Nephron progenitor cell (in vitro differentiated cells): ENCODE measurements at regions not wholly inside any gene's neighbourhood (a gene's known extent, or its start where the extent isn't known, plus 50 kb on each side); places are given as distances from the start of the nearest gene placed in this dataset.
"Not testable (repeated sequence)": the region's sequence is repeated elsewhere in the genome, so short reads cannot be mapped to it uniquely, and the experiment has no call there.

Experiments
- DNase-seq: peaks from one replicate; pipeline ENCODE4 v3.0.0; 2021
- H3K27ac Mint-ChIP-seq: 2 replicates; pipeline ENCODE4 v1.8.0; 2021; ENCODE audit warnings: mild to moderate bottlenecking, moderate library complexity, mixed read lengths
- H3K27me3 Mint-ChIP-seq: 2 replicates; pipeline ENCODE4 v1.8.0; 2021; ENCODE audit warnings: mild to moderate bottlenecking, low read depth, mixed read lengths; ENCODE audit not compliant: poor library complexity
- H3K36me3 Mint-ChIP-seq: 2 replicates; pipeline ENCODE4 v1.8.0; 2021; ENCODE audit warnings: low read depth, mixed read lengths
- H3K4me1 Mint-ChIP-seq: 2 replicates; pipeline ENCODE4 v1.8.0; 2021; ENCODE audit warnings: mixed read lengths
- H3K4me3 Mint-ChIP-seq: 2 replicates; pipeline ENCODE4 v1.8.0; 2021; ENCODE audit warnings: mild to moderate bottlenecking, moderate library complexity, mixed read lengths
- H3K9me3 Mint-ChIP-seq: 2 replicates; pipeline ENCODE4 v1.8.0; 2021; ENCODE audit warnings: mild to moderate bottlenecking, moderate library complexity, mixed read lengths
- TF ChIP-seq, protein P1 (sequence below): fragments of 200-600 bp; sonication (generic); IDR thresholded peaks from 2 replicates; pipeline ENCODE4 v1.5.0; 2021; ENCODE audit warnings: antibody characterized with exemption

GRCh38 chr11:89545691-89546090, 54.5 kb upstream of the NOX4 start:
- peaks cover 5% of the 10 kb centered on the region for H3K27me3 Mint-ChIP-seq
- no peak for DNase-seq

GRCh38 chr11:89555781-89556180, 64.6 kb upstream of the NOX4 start:
- H3K9me3 Mint-ChIP-seq, DNase-seq, H3K27ac Mint-ChIP-seq, H3K4me3 Mint-ChIP-seq, H3K36me3 Mint-ChIP-seq, H3K27me3 Mint-ChIP-seq: not testable (repeated sequence)
- peaks cover 43% of the 10 kb centered on the region for H3K4me1 Mint-ChIP-seq

More at GRCh38 chr11:89545691-89546090, 54.5 kb upstream of the NOX4 start:
- Mint-ChIP-seq H3K4me3 (no peak overlapping the region), H3K36me3 (no peaks in the 10 kb centered on the region), H3K9me3 (no peaks in the 10 kb centered on the region), H3K27ac (no peak overlapping the region), H3K4me1 (no peaks in the 10 kb centered on the region)
- TF ChIP-seq, protein P1, sequence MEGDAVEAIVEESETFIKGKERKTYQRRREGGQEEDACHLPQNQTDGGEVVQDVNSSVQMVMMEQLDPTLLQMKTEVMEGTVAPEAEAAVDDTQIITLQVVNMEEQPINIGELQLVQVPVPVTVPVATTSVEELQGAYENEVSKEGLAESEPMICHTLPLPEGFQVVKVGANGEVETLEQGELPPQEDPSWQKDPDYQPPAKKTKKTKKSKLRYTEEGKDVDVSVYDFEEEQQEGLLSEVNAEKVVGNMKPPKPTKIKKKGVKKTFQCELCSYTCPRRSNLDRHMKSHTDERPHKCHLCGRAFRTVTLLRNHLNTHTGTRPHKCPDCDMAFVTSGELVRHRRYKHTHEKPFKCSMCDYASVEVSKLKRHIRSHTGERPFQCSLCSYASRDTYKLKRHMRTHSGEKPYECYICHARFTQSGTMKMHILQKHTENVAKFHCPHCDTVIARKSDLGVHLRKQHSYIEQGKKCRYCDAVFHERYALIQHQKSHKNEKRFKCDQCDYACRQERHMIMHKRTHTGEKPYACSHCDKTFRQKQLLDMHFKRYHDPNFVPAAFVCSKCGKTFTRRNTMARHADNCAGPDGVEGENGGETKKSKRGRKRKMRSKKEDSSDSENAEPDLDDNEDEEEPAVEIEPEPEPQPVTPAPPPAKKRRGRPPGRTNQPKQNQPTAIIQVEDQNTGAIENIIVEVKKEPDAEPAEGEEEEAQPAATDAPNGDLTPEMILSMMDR = no peak

GRCh38 chr11:89556731-89557707, 65.8 kb upstream of the NOX4 start:
- not testable (repeated sequence) for H3K9me3 Mint-ChIP-seq, DNase-seq, H3K27me3 Mint-ChIP-seq, H3K36me3 Mint-ChIP-seq, H3K4me3 Mint-ChIP-seq
- Mint-ChIP-seq H3K4me1 (peaks cover 52% of the 10 kb centered on the region), H3K27ac (peak overlapping the region; percentile 73)

GRCh38 chr11:89560598-89560997, 69.4 kb upstream of the NOX4 start:
- H3K4me3 Mint-ChIP-seq = peak overlapping the region; percentile 60
- H3K36me3 Mint-ChIP-seq, H3K9me3 Mint-ChIP-seq, DNase-seq, H3K27me3 Mint-ChIP-seq: not testable (repeated sequence)
- peak overlapping the region; percentile 96 for H3K27ac Mint-ChIP-seq
- peaks cover 52% of the 10 kb centered on the region for H3K4me1 Mint-ChIP-seq

DNA sequence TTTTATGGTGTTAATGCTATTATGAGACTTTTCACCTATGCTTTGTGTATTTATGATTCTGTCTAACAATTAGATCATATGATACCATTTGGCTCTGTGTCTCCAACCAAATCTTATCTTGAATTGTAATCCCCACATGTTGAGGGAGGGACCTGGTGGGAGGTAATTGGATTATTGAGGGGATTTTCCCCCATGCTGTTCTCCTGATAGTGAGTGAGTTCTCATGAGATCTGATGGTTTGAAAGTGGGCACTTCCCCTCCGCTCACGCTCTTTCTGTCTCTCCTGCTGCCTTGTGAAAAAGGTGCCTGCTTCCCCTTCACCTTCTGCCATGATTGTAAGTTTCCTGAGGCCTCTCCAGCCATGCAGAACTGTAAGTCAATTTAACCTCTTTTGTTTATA, 71.6 kb upstream of the NOX4 start:
- not testable (repeated sequence) for H3K4me3 Mint-ChIP-seq, H3K27me3 Mint-ChIP-seq, H3K9me3 Mint-ChIP-seq, H3K36me3 Mint-ChIP-seq, DNase-seq
- peak overlapping the region; percentile 27 for H3K27ac Mint-ChIP-seq
- H3K4me1 Mint-ChIP-seq = peaks cover 35% of the 10 kb centered on the region

GRCh38 chr11:89566972-89567371, 75.8 kb upstream of the NOX4 start:
- H3K27me3 Mint-ChIP-seq = no peaks in the 10 kb centered on the region
- TF ChIP-seq, protein P1 = no peak
- no peaks in the 10 kb centered on the region for H3K4me1 Mint-ChIP-seq
- H3K4me3 Mint-ChIP-seq = no peak overlapping the region
- H3K27ac Mint-ChIP-seq = no peak overlapping the region
- no peaks in the 10 kb centered on the region for H3K36me3 Mint-ChIP-seq
- no peaks in the 10 kb centered on the region for H3K9me3 Mint-ChIP-seq
- no peak for DNase-seq

DNA sequence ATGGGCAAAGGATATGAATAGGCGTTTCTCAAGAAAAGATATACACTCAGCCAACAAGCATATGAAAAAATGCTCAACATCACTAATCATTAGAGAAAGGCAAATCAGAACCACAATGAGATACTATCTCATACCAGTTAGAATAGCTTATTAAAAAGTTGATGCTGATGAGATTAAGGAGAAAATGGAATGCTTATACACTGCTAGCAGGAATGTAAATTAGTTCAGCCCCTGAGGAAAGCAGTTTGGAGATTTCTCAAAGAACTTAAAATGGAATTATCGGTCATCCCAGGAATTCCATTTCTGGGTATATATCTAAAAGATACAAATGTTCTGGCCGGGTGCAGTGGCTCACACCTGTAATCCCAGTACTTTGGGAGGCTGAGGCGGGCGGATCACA, 78.2 kb upstream of the NOX4 start:
- not testable (repeated sequence) for H3K4me1 Mint-ChIP-seq, DNase-seq, H3K27me3 Mint-ChIP-seq, H3K9me3 Mint-ChIP-seq, H3K36me3 Mint-ChIP-seq, H3K27ac Mint-ChIP-seq, H3K4me3 Mint-ChIP-seq

GRCh38 chr11:89571706-89572105, 80.5 kb upstream of the NOX4 start:
- H3K27ac Mint-ChIP-seq, H3K36me3 Mint-ChIP-seq, H3K4me3 Mint-ChIP-seq, H3K27me3 Mint-ChIP-seq, H3K9me3 Mint-ChIP-seq, DNase-seq, H3K4me1 Mint-ChIP-seq: not testable (repeated sequence)

GRCh38 chr11:89575846-89576245, 84.7 kb upstream of the NOX4 start:
- not testable (repeated sequence) for H3K4me3 Mint-ChIP-seq, H3K4me1 Mint-ChIP-seq, H3K36me3 Mint-ChIP-seq, DNase-seq, H3K9me3 Mint-ChIP-seq, H3K27ac Mint-ChIP-seq, H3K27me3 Mint-ChIP-seq

DNA sequence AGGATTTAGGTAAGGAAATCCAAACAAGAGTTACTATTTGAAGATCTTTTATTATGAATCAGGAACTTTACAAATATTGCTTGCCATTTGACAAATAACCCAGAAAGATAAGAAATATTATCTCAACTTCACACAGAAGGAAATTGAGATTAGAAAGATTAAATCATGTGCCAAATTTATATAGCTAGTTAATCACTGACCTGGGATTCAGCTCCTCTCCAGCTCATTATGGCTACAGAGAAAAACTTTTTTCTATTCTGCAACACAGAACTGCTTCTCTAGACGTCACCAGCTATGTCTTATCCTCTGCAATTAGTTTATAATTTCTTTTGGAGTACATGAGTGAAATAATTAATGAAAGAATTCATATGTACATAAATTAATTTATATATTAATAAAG, 86.3 kb upstream of the NOX4 start:
- not testable (repeated sequence) for H3K36me3 Mint-ChIP-seq, H3K4me3 Mint-ChIP-seq, H3K27ac Mint-ChIP-seq, H3K4me1 Mint-ChIP-seq, H3K27me3 Mint-ChIP-seq, DNase-seq, H3K9me3 Mint-ChIP-seq
